MM.1S (cell line): ENCODE measurements at regions not wholly inside any gene's neighbourhood (a gene's known extent, or its start where the extent isn't known, plus 50 kb on each side); places are given as distances from the start of the nearest gene placed in this dataset.

Source experiments
- DNase-seq: peaks from one replicate; pipeline ENCODE4 v3.0.0-alpha.2; 2015
- H2AFZ ChIP-seq: fragments of 300-600 bp; sonication (generic); 2 replicates; pipeline ENCODE4 v1.6.0; 2016; ENCODE audit warnings: antibody characterized with exemption, low read length
- H3F3A ChIP-seq: fragments of 300-600 bp; sonication (generic); 2 replicates; pipeline ENCODE4 v1.6.1; 2016; ENCODE audit warnings: mild to moderate bottlenecking, antibody characterized with exemption, low read length, moderate library complexity, mixed read lengths; ENCODE audit not compliant: insufficient read depth
- H3K27ac ChIP-seq: fragments of 300-600 bp; sonication (generic); 2 replicates; pipeline ENCODE4 v1.5.1; 2016; ENCODE audit warnings: mild to moderate bottlenecking, low read length
- H3K27me3 ChIP-seq: fragments of 300-600 bp; sonication (generic); replicated peaks from 2 replicates; pipeline ENCODE4 v1.6.0; 2016; ENCODE audit warnings: low read length; ENCODE audit not compliant: insufficient read depth
- H3K36me3 ChIP-seq: fragments of 300-600 bp; sonication (generic); replicated peaks from 2 replicates; pipeline ENCODE4 v1.6.1; 2016; ENCODE audit warnings: mild to moderate bottlenecking, low read length, mixed read lengths; ENCODE audit not compliant: insufficient read depth
- H3K4me1 ChIP-seq: fragments of 300-600 bp; sonication (generic); 2 replicates; pipeline ENCODE4 v1.6.1; 2016; ENCODE audit warnings: low read length, mixed read lengths
- H3K4me2 ChIP-seq: fragments of 300-600 bp; sonication (generic); 2 replicates; pipeline ENCODE4 v1.6.0; 2016; ENCODE audit warnings: low read depth, low read length
- H3K4me3 ChIP-seq: fragments of 300-600 bp; sonication (generic); 2 replicates; pipeline ENCODE4 v1.5.1; 2016; ENCODE audit warnings: low read length, mixed read lengths
- H3K79me2 ChIP-seq: fragments of 300-600 bp; sonication (generic); 2 replicates; pipeline ENCODE4 v1.6.1; 2016; ENCODE audit warnings: mixed run types, low read length, mixed read lengths
- H3K9ac ChIP-seq: fragments of 300-600 bp; sonication (generic); 2 replicates; pipeline ENCODE4 v1.6.1; 2016; ENCODE audit warnings: low read length, mixed read lengths
- H3K9me2 ChIP-seq: fragments of 300-600 bp; sonication (generic); replicated peaks from 2 replicates; pipeline ENCODE4 v1.6.1; 2016; ENCODE audit warnings: mild to moderate bottlenecking, low read length, mixed read lengths; ENCODE audit not compliant: insufficient read depth
- H3K9me3 ChIP-seq: fragments of 300-600 bp; sonication (generic); replicated peaks from 2 replicates; pipeline ENCODE4 v1.6.1; 2016; ENCODE audit warnings: mild to moderate bottlenecking, low read length, mixed read lengths; ENCODE audit not compliant: insufficient read depth
- H4K20me1 ChIP-seq: fragments of 300-600 bp; sonication (generic); 2 replicates; pipeline ENCODE4 v1.6.1; 2016; ENCODE audit warnings: mild to moderate bottlenecking, low read length, moderate library complexity, mixed read lengths; ENCODE audit not compliant: insufficient read depth
- CTCF ChIP-seq: fragments of 300-600 bp; sonication (generic); IDR thresholded peaks from 2 replicates; pipeline ENCODE4 v1.5.1; 2016; ENCODE audit warnings: antibody characterized with exemption, low read length, mixed read lengths
- EZH2 ChIP-seq: fragments of 300-600 bp; sonication (generic); optimal IDR thresholded peaks from 2 replicates; pipeline ENCODE3; 2017; ENCODE audit warnings: low read depth, mild to moderate bottlenecking, antibody characterized with exemption, low read length, mixed read lengths
- EZH2phosphoT487 ChIP-seq: fragments of 300-600 bp; sonication (generic); IDR thresholded peaks from 2 replicates; pipeline ENCODE4 v1.6.1; 2018; ENCODE audit warnings: antibody characterized with exemption, low read length

- TF ChIP-seq CTCF (no peak), EZH2 (no peak), EZH2phosphoT487 (no peak)
- H3K27me3 ChIP-seq = no peaks in the 10 kb centered on the region
- no peaks in the 10 kb centered on the region for H3F3A ChIP-seq
- DNase-seq = no peak
- no peak overlapping the region for H2AFZ ChIP-seq
- H3K36me3 ChIP-seq = no peaks in the 10 kb centered on the region
- no peaks in the 10 kb centered on the region for H3K9me2 ChIP-seq
- H3K4me3 ChIP-seq = no peak overlapping the region
- H3K9me3 ChIP-seq = no peaks in the 10 kb centered on the region
- H3K4me1 ChIP-seq = no peaks in the 10 kb centered on the region; the same call in 1 of the 2 replicates
- no peaks in the 10 kb centered on the region for H3K79me2 ChIP-seq
- no peak overlapping the region for H3K27ac ChIP-seq
- no peak overlapping the region for H3K4me2 ChIP-seq
- no peaks in the 10 kb centered on the region for H4K20me1 ChIP-seq
- no peak overlapping the region for H3K9ac ChIP-seq
Observed at GRCh38 chr15:35674873-35675781, 129.2 kb upstream of the DPH6 start.

GRCh38 chr15:35678774-35679173 is 132.8 kb upstream of the DPH6 start:
- no peak overlapping the region for H3K27ac ChIP-seq
- no peaks in the 10 kb centered on the region for H3F3A ChIP-seq
- DNase-seq = no peak
- H3K4me2 ChIP-seq = no peak overlapping the region
- H3K4me3 ChIP-seq = no peak overlapping the region
- no peaks in the 10 kb centered on the region for H3K4me1 ChIP-seq
- H3K9me3 ChIP-seq = no peaks in the 10 kb centered on the region
- H2AFZ ChIP-seq = no peak overlapping the region
- no peaks in the 10 kb centered on the region for H4K20me1 ChIP-seq
- H3K9ac ChIP-seq = no peak overlapping the region
- H3K27me3 ChIP-seq = no peaks in the 10 kb centered on the region
- TF ChIP-seq CTCF = no peak
- no peak for TF ChIP-seq EZH2
- TF ChIP-seq EZH2phosphoT487 = no peak
- no peaks in the 10 kb centered on the region for H3K79me2 ChIP-seq
- H3K9me2 ChIP-seq = no peaks in the 10 kb centered on the region
- H3K36me3 ChIP-seq = no peaks in the 10 kb centered on the region

GRCh38 chr15:35679186-35679585 is 133.2 kb upstream of the DPH6 start:
- Histone ChIP-seq H3K27ac (no peak overlapping the region), H4K20me1 (no peaks in the 10 kb centered on the region), H3K9ac (no peak overlapping the region), H3K4me1 (no peaks in the 10 kb centered on the region), H3K36me3 (no peaks in the 10 kb centered on the region), H3K4me2 (no peak overlapping the region), H2AFZ (no peak overlapping the region), H3K79me2 (no peaks in the 10 kb centered on the region), H3K9me3 (no peaks in the 10 kb centered on the region), H3K9me2 (no peaks in the 10 kb centered on the region), H3K27me3 (no peaks in the 10 kb centered on the region), H3F3A (no peaks in the 10 kb centered on the region), H3K4me3 (no peak overlapping the region)
- no peak for DNase-seq
- TF ChIP-seq EZH2phosphoT487 (no peak), CTCF (no peak), EZH2 (no peak)
